ENCODE measurements at regions not wholly inside any gene's neighbourhood (a gene's known extent, or its start where the extent isn't known, plus 50 kb on each side); places are given as distances from the start of the nearest gene placed in this dataset.

DNA sequence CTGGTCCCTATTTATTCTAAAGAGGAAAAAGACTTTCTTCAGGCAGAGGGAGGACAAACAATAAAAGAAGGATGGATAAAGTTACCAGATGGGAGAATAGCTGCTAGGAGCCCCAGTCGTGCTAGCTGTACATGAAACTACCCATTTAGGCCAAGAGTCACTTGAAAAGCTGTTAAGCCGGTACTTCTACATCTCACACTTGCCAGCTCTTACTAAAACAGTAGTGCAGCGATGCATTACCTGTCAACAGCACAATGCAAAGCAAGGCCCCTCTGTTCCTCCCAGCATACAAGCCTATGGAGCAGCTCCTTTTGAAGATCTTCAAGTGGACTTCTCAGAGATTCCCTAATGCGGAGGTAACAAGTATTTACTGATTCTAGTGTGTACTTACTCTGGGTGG lies 1138.8 kb downstream of the ARAP2 start:
- no peak overlapping the region for H3K4me3 ChIP-seq (ENCODE audit: low read length)
- DNase-seq (ENCODE audit: low read depth), result no peak
- TF ChIP-seq, protein P1, sequence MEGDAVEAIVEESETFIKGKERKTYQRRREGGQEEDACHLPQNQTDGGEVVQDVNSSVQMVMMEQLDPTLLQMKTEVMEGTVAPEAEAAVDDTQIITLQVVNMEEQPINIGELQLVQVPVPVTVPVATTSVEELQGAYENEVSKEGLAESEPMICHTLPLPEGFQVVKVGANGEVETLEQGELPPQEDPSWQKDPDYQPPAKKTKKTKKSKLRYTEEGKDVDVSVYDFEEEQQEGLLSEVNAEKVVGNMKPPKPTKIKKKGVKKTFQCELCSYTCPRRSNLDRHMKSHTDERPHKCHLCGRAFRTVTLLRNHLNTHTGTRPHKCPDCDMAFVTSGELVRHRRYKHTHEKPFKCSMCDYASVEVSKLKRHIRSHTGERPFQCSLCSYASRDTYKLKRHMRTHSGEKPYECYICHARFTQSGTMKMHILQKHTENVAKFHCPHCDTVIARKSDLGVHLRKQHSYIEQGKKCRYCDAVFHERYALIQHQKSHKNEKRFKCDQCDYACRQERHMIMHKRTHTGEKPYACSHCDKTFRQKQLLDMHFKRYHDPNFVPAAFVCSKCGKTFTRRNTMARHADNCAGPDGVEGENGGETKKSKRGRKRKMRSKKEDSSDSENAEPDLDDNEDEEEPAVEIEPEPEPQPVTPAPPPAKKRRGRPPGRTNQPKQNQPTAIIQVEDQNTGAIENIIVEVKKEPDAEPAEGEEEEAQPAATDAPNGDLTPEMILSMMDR (conservative IDR thresholded peaks at IDR 0.05; ENCODE audit: low read length), result no peak

DNA sequence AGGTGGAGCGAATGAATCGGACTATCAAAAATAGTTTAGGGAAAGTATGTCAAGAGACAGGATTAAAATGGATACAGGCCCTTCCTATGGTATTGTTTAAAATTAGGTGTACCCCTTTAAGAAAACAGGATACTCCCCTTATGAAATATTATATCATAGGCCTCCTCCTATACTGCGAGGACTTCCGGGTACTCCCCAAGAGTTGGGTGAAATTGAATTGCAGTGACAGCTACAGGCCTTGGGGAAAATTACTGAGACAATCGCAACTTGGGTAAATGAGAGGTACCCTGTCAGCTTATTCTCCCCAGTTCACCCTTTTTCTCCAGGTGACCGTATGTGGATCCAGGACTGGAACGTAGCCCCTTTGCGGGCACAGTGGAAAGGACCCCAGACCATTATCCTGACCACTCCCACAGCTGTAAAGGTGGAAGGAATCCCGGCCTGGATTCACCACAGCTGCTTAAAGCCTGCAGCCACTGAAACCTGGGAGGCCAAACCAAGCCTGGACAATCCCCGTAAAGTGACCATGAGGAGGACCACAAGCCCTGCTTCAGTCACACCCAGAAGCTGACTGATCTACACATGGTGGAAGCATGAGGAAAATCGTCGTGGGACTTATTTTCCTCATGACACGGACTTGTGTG lies 1138.1 kb downstream of the ARAP2 start:
- no peak overlapping the region for H3K4me3 ChIP-seq (ENCODE audit: low read length)
- TF ChIP-seq, protein P1 (conservative IDR thresholded peaks at IDR 0.05; ENCODE audit: low read length), result no peak
- no peak for DNase-seq (ENCODE audit: low read depth)

DNA sequence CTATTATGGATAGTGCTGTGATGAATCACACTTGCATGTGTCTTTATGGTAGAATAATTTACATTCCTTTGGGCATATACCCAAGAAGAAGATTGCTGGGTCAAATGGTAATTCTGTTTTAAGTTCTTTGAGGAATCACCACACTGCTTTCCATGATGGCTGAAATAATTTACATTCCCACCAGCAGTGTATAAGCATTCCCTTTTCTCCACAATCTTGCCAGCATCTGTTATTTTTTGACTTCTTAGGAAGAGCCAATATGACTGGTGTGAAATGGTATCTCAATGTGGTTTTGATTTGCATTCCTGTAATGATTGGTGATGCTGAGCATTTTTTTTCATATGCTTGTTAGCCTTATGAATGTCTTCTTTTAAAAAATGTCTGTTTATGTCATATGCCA lies 1120.2 kb downstream of the ARAP2 start:
- TF ChIP-seq, protein P1 (conservative IDR thresholded peaks at IDR 0.05; ENCODE audit: low read length), result no peak
- DNase-seq (ENCODE audit: low read depth), result no peak
- H3K4me3 ChIP-seq (ENCODE audit: low read length), result no peak overlapping the region

DNA sequence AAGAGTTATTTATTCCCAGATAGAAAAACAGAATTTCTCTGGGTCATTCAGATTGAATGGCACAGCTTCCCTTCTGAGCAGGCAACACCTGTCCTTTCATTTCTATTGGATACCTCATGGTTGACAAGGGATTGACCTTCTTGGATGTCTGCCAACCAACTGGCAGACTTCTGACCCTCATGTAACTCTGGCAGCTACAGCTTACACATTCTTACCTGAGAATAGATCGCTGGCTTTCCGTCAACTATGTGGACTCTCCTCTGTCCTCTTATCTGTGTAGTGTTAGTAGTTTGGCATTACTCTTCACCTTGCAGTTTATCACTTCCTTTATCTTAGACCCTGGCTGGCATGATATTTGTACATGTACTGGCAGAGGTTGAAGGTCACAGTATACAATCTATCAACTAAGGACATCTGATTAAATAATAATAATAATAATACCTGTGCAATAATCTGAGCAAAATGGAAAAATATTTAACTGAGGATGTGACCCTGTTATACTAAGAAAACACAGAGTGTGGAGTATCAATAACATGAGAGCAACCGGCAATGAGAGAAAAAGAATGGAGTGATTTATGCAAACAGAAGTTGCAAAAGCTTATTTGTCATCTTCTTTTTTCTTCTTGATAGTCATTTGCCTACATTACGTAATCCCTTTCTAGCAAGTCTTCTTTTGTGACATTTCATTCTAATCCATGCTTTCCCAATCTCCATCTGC lies 1118.2 kb downstream of the ARAP2 start:
- TF ChIP-seq, protein P1 (conservative IDR thresholded peaks at IDR 0.05; ENCODE audit: low read length), result no peak
- DNase-seq (ENCODE audit: low read depth), result no peak
- H3K4me3 ChIP-seq (ENCODE audit: low read length), result no peak overlapping the region

DNA sequence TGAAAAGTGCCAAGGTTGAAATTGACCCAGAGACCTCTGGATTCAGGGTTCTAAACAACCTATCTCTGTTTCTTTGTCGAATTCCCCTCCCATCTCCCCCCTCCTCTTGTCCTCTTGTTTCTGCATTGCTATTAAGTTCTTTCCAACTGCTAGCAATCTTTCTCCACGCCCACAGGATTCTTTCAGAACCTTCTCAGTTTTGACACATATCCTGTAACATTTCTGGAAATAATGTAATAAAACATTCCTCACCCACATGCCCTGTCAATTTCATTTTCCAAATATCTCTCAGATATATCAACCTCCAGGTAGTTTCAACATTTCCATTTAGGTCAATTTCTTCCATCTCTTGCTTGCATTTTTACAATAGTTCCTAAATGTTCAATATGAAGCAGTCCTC lies 1105.9 kb downstream of the ARAP2 start:
- no peak overlapping the region for H3K4me3 ChIP-seq (ENCODE audit: low read length)
- TF ChIP-seq, protein P1 (conservative IDR thresholded peaks at IDR 0.05; ENCODE audit: low read length), result no peak
- DNase-seq (ENCODE audit: low read depth), result no peak

DNA sequence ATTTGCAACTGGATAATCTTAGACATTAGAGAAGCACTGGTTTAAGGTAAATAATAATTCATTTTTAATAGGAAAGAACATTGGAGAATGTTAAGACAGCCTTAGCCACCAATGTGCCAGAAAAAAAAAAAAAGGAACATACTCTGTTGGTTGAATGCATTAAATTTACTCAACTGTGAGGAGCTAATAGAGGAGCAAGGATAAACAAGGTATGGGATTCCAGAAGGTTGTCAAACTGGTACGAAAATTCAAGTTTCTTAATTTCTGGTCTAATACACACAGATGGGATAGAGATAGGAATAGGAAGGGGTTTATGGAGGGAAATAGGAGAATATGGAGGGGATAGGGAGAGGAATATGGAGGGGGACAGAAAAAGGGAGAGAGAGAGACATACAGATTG lies 1096.6 kb downstream of the ARAP2 start:
- TF ChIP-seq, protein P1 (conservative IDR thresholded peaks at IDR 0.05; ENCODE audit: low read length), result no peak
- no peak for DNase-seq (ENCODE audit: low read depth)
- H3K4me3 ChIP-seq (ENCODE audit: low read length), result no peak overlapping the region
